ENCODE measurements at regions not wholly inside any gene's neighbourhood (a gene's known extent, or its start where the extent isn't known, plus 50 kb on each side); places are given as distances from the start of the nearest gene placed in this dataset.

DNA sequence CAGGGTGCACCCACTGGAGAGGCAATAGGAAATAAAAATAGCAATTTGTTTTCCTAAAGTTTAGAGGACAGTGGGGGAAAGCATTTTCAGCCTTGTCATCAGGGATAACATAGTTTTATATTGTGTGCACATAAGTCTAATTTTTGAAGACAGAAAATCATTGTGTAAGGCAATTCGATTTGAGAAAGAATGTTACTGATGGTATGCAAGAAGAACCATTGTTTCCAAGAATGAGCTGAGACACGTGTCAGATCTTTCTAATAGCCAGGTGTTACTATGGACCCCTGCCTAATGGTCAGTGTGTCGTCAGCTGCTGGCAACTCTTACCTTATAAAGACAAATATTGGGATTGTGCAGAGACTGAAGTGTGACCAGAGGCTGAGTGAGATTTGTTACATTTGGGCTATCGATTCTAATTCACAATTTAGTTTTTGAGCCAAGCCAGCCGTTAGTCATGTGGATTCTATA lies 67.1 kb upstream of the PPP2R2B start:
- Histone ChIP-seq H3K4me1 (ENCODE audit: control insufficient read depth, extremely low read depth, insufficient read depth, low read length) (no peaks in the 10 kb centered on the region), H2AFZ (ENCODE audit: low read depth, low read length) (no peak overlapping the region), H3K4me2 (ENCODE audit: insufficient read depth, low read length) (no peak overlapping the region), H3K79me2 (ENCODE audit: control insufficient read depth, insufficient read depth, low read length) (no peaks in the 10 kb centered on the region), H3K4me3 (replicated peaks in 1 of 3; ENCODE audit: insufficient read depth in 1 of 3, low read depth in 1 of 3, low read length in 3 of 3) (no peak overlapping the region), H3K36me3 (ENCODE audit: control insufficient read depth in 2 of 2, extremely low read depth in 1 of 2, insufficient read depth in 2 of 2, low read length in 2 of 2) (no peaks in the 10 kb centered on the region), H3K9ac (replicated peaks; ENCODE audit: extremely low read depth, insufficient read depth, low read length) (no peak overlapping the region), H3K9me3 (replicated peaks; ENCODE audit: control insufficient read depth, insufficient read depth, low read length) (no peaks in the 10 kb centered on the region), H3K27ac (ENCODE audit: insufficient read depth, low read depth, low read length) (no peak overlapping the region), H3K27me3 (ENCODE audit: control insufficient read depth in 2 of 2, insufficient read depth in 2 of 2, low read length in 2 of 2) (no peaks in the 10 kb centered on the region), H3K9me1 (replicated peaks; ENCODE audit: control insufficient read depth, extremely low read depth, insufficient read depth, low read length) (no peaks in the 10 kb centered on the region), H4K20me1 (replicated peaks; ENCODE audit: control insufficient read depth, extremely low read depth, insufficient read depth, low read length) (no peaks in the 10 kb centered on the region)
- FAIRE-seq (no peak), DNase-seq (ENCODE audit: low read depth, low spot score) (no peak)
- CTCF ChIA-PET: interaction anchor here (1.2 to 1.5 kb wide), 2 partner anchors 20 to 22 kb away, joined by 4 to 9 read pairs; no protein-coding TSS in a partner anchor
- no TSS peak for BruUV-seq (replicated peaks)
- TF ChIP-seq EZH2 (IDR thresholded peaks at IDR 0.05; ENCODE audit: borderline replicate concordance, low read depth, low read length, severe bottlenecking) (no peak), GATA2 (IDR thresholded peaks at IDR 0.05; ENCODE audit: insufficient read depth, insufficient read length, low read depth, low read length) (no peak), POLR2A (IDR thresholded peaks at IDR 0.05; ENCODE audit: low read depth, low read length) (no peak), JUN (IDR thresholded peaks at IDR 0.05; ENCODE audit: borderline replicate concordance, insufficient read depth, insufficient read length, low read depth) (no peak), FOS (IDR thresholded peaks at IDR 0.05; ENCODE audit: borderline replicate concordance, insufficient read depth, low read length) (no peak), MYC (IDR thresholded peaks at IDR 0.05; ENCODE audit: low read depth, low read length) (no peak), POLR2AphosphoS5 (IDR thresholded peaks at IDR 0.05; ENCODE audit: insufficient read depth, low read depth, low read length) (no peak)
- TF ChIP-seq, protein P1, sequence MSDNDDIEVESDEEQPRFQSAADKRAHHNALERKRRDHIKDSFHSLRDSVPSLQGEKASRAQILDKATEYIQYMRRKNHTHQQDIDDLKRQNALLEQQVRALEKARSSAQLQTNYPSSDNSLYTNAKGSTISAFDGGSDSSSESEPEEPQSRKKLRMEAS (IDR thresholded peaks at IDR 0.05; ENCODE audit: insufficient read depth, insufficient read length): no peak
- TF ChIP-seq, protein P2, sequence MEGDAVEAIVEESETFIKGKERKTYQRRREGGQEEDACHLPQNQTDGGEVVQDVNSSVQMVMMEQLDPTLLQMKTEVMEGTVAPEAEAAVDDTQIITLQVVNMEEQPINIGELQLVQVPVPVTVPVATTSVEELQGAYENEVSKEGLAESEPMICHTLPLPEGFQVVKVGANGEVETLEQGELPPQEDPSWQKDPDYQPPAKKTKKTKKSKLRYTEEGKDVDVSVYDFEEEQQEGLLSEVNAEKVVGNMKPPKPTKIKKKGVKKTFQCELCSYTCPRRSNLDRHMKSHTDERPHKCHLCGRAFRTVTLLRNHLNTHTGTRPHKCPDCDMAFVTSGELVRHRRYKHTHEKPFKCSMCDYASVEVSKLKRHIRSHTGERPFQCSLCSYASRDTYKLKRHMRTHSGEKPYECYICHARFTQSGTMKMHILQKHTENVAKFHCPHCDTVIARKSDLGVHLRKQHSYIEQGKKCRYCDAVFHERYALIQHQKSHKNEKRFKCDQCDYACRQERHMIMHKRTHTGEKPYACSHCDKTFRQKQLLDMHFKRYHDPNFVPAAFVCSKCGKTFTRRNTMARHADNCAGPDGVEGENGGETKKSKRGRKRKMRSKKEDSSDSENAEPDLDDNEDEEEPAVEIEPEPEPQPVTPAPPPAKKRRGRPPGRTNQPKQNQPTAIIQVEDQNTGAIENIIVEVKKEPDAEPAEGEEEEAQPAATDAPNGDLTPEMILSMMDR (IDR thresholded peaks at IDR 0.05; ENCODE audit: extremely low read depth in 1 of 2, insufficient read depth in 1 of 2, low read depth in 1 of 2, low read length in 2 of 2): no peak
- intact Hi-C loops (cut with micrococcal nuclease) (no loop called here), dilution Hi-C loops (cut with MboI; ENCODE audit: extremely low pct_ligation_motif_present, low sequenced_read_pairs) (no loop called here)
- POLR2A ChIA-PET: no interaction called here

Measured in endothelial cell of umbilical vein (primary cell).